ENCODE measurements at regions not wholly inside any gene's neighbourhood (a gene's known extent, or its start where the extent isn't known, plus 50 kb on each side); places are given as distances from the start of the nearest gene placed in this dataset.

DNA sequence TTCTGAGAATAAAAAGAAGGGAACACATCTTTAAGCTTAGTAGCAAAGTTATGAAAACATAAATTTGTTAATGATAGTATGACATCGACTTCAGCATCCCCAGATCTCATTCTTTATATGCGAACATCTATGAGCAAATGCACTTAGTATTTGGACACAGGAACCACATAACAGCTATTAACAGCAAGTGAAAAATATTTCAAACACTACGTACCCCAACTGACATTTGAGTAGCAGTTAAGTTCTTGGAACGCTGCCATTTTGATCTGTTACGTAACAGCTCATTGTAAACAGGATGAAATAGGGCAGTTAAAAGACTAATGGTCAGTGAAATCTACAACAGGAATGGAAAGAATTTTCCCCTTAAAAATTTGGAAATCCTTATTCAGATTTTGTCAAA lies 428.9 kb downstream of the TNS3 start:
- no peak for TF ChIP-seq POLR2A (IDR thresholded peaks at IDR 0.05; ENCODE audit: extremely low read depth, insufficient read length)
- TF ChIP-seq, protein P1, sequence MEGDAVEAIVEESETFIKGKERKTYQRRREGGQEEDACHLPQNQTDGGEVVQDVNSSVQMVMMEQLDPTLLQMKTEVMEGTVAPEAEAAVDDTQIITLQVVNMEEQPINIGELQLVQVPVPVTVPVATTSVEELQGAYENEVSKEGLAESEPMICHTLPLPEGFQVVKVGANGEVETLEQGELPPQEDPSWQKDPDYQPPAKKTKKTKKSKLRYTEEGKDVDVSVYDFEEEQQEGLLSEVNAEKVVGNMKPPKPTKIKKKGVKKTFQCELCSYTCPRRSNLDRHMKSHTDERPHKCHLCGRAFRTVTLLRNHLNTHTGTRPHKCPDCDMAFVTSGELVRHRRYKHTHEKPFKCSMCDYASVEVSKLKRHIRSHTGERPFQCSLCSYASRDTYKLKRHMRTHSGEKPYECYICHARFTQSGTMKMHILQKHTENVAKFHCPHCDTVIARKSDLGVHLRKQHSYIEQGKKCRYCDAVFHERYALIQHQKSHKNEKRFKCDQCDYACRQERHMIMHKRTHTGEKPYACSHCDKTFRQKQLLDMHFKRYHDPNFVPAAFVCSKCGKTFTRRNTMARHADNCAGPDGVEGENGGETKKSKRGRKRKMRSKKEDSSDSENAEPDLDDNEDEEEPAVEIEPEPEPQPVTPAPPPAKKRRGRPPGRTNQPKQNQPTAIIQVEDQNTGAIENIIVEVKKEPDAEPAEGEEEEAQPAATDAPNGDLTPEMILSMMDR (IDR thresholded peaks at IDR 0.05; ENCODE audit: low read depth, low read length), result no peak
